Ishikawa (cell line): ENCODE measurements at regions not wholly inside any gene's neighbourhood (a gene's known extent, or its start where the extent isn't known, plus 50 kb on each side); places are given as distances from the start of the nearest gene placed in this dataset.

ENCODE experiments used
- CEBPB ChIP-seq: IDR thresholded peaks from 2 replicates; pipeline ENCODE4 v1.6.1; 2012
- EGR1 ChIP-seq: IDR thresholded peaks from 2 replicates; pipeline ENCODE4 v1.6.1; 2012
- EP300 ChIP-seq: IDR thresholded peaks from 2 replicates; pipeline ENCODE4 v1.6.1; 2012; ENCODE audit warnings: borderline replicate concordance
- FOXM1 ChIP-seq: IDR thresholded peaks from 2 replicates; pipeline ENCODE4 v1.6.1; 2012; ENCODE audit warnings: low read depth, borderline replicate concordance
- MAX ChIP-seq: IDR thresholded peaks from 2 replicates; pipeline ENCODE4 v1.6.1; 2012
- RAD21 ChIP-seq: IDR thresholded peaks from 2 replicates; pipeline ENCODE4 v1.6.1; 2012; ENCODE audit warnings: low read depth
- TAF1 ChIP-seq: IDR thresholded peaks from 2 replicates; pipeline ENCODE4 v1.6.1; 2012; ENCODE audit warnings: low read depth, mild to moderate bottlenecking
- TCF12 ChIP-seq: IDR thresholded peaks from 2 replicates; pipeline ENCODE4 v1.6.1; 2012; ENCODE audit warnings: low read depth
- TEAD4 ChIP-seq: IDR thresholded peaks from 2 replicates; pipeline ENCODE4 v1.6.1; 2012

DNA sequence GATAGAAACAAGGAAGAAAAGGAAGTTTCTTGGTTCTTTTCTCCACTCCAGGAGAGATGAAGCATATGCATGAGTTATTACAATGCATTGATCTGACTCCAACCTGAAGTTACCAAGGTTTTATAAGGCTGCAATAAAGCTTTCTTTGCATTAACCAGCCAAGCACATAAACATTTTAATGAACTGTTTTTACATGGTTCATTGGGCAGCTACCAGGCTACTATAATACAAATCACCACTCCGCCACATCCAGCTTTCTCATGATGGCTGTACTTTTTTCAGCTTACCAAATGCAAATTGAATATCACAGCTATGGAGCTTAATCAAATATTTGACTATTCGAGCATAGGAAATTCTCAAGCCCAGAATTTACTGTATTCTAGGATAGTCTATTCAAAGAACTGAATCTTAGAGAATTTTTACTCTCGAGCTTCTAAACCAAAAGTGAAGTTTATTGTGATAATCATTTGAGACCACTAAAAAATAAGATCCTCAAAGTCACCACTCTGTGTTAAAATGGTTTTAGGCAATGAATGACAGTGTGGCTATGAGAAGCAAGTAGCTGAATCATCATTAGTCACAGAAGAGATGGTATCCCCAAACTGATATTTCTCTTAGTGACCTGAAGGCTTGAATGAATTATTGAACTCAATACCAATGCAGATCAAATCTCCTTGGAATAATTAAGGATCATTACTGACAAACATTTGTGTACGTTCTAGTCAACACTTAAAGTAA is 58.6 kb upstream of the ZNF281 start:
- no peak for TF ChIP-seq TAF1
- no peak for TF ChIP-seq EGR1
- TF ChIP-seq EP300 = no peak
- no peak for TF ChIP-seq FOXM1
- no peak for TF ChIP-seq CEBPB
- no peak for TF ChIP-seq TEAD4

GRCh38 chr1:200464784-200465400 is 55.1 kb upstream of the ZNF281 start:
- TF ChIP-seq TEAD4 (no peak), MAX (no peak), CEBPB (no peak), TCF12 (no peak), RAD21 (no peak), TAF1 (no peak), EGR1 (no peak)
